H9 (cell line): ENCODE measurements at regions not wholly inside any gene's neighbourhood (a gene's known extent, or its start where the extent isn't known, plus 50 kb on each side); places are given as distances from the start of the nearest gene placed in this dataset.

ENCODE experiments used
- DNase-seq: peaks from one replicate; pipeline ENCODE4 v3.0.0-alpha.2; 2017
- H2AFZ ChIP-seq: one replicate; pipeline ENCODE4 v1.6.1; 2013; ENCODE audit warnings: mild to moderate bottlenecking, low read length, control low read depth, moderate library complexity
- H2AK5ac ChIP-seq: 2 replicates; pipeline ENCODE4 v1.6.1; 2013; ENCODE audit warnings: low read length, control low read depth, mixed read lengths; ENCODE audit not compliant: insufficient read length
- H2BK120ac ChIP-seq: one replicate; pipeline ENCODE4 v1.6.1; 2013; ENCODE audit warnings: low read depth, mild to moderate bottlenecking, low read length, control low read depth, inconsistent platforms; ENCODE audit not compliant: poor library complexity, severe bottlenecking
- H2BK12ac ChIP-seq: 2 replicates; pipeline ENCODE4 v1.6.1; 2013; ENCODE audit warnings: low read length, control low read depth, mixed read lengths, low read depth; ENCODE audit not compliant: insufficient read length
- H2BK15ac ChIP-seq: 2 replicates; pipeline ENCODE4 v1.6.1; 2013; ENCODE audit warnings: low read depth, low read length, control low read depth
- H2BK20ac ChIP-seq: one replicate; pipeline ENCODE4 v1.6.1; 2013; ENCODE audit warnings: low read depth, mild to moderate bottlenecking, low read length, control low read depth, inconsistent platforms; ENCODE audit not compliant: poor library complexity, severe bottlenecking
- H2BK5ac ChIP-seq: 2 replicates; pipeline ENCODE4 v1.6.1; 2013; ENCODE audit warnings: low read length, control low read depth, mixed read lengths; ENCODE audit not compliant: insufficient read length
- H3K14ac ChIP-seq: 2 replicates; pipeline ENCODE4 v1.6.1; 2013; ENCODE audit warnings: low read length, control low read depth; ENCODE audit not compliant: insufficient read depth
- H3K18ac ChIP-seq: 2 replicates; pipeline ENCODE4 v1.6.1; 2013; ENCODE audit warnings: low read depth, mild to moderate bottlenecking, mixed read lengths, low read length, control low read depth; ENCODE audit not compliant: insufficient read length
- H3K23ac ChIP-seq: 2 replicates; pipeline ENCODE4 v1.6.1; 2013; ENCODE audit warnings: low read length, control low read depth, mixed read lengths, low read depth; ENCODE audit not compliant: insufficient read length
- H3K23me2 ChIP-seq: 2 replicates; pipeline ENCODE4 v1.6.1; 2013; ENCODE audit warnings: low read depth, mild to moderate bottlenecking, mixed read lengths, low read length, control low read depth; ENCODE audit not compliant: insufficient read length, poor library complexity, severe bottlenecking
- H3K27ac ChIP-seq: 2 replicates; pipeline ENCODE4 v1.5.1; 2013; ENCODE audit warnings: low read length, control low read depth, mixed read lengths, low read depth; ENCODE audit not compliant: insufficient read length
- H3K27me3 ChIP-seq: 2 replicates; pipeline ENCODE4 v1.6.1; 2013; ENCODE audit warnings: low read length, control low read depth, inconsistent platforms; ENCODE audit not compliant: insufficient read depth
- H3K4ac ChIP-seq: 2 replicates; pipeline ENCODE4 v1.6.1; 2013; ENCODE audit warnings: low read depth, mild to moderate bottlenecking, control low read depth, inconsistent platforms, low read length, moderate library complexity
- H3K4me1 ChIP-seq: 2 replicates; pipeline ENCODE4 v1.6.1; 2013; ENCODE audit warnings: low read length, control low read depth, inconsistent platforms; ENCODE audit not compliant: insufficient read depth
- H3K4me2 ChIP-seq: 2 replicates; pipeline ENCODE4 v1.6.1; 2013; ENCODE audit warnings: low read length, control low read depth, mixed read lengths; ENCODE audit not compliant: insufficient read length, insufficient read depth
- H3K56ac ChIP-seq: 2 replicates; pipeline ENCODE4 v1.6.1; 2013; ENCODE audit warnings: low read depth, mild to moderate bottlenecking, mixed read lengths, low read length, control low read depth; ENCODE audit not compliant: insufficient read length
- H3K79me1 ChIP-seq: 2 replicates; pipeline ENCODE4 v1.6.1; 2013; ENCODE audit warnings: low read depth, mild to moderate bottlenecking, moderate library complexity, low read length, control low read depth, inconsistent platforms; ENCODE audit not compliant: insufficient read depth, poor library complexity, severe bottlenecking
- H3K79me2 ChIP-seq: 2 replicates; pipeline ENCODE4 v1.6.1; 2013; ENCODE audit warnings: low read length, control low read depth, inconsistent platforms; ENCODE audit not compliant: insufficient read depth
- H3K9ac ChIP-seq: 2 replicates; pipeline ENCODE4 v1.6.1; 2013; ENCODE audit warnings: low read length, control low read depth, mixed read lengths; ENCODE audit not compliant: insufficient read length; ENCODE audit errors: extremely low read depth
- H3K9me3 ChIP-seq: one replicate; pipeline ENCODE4 v1.6.1; 2013; ENCODE audit warnings: low read depth, low read length, inconsistent platforms; ENCODE audit not compliant: control insufficient read depth
- H3T11ph ChIP-seq: one replicate; pipeline ENCODE4 v1.6.1; 2013; ENCODE audit warnings: mild to moderate bottlenecking, low read length, control low read depth, inconsistent platforms
- H4K20me1 ChIP-seq: one replicate; pipeline ENCODE4 v1.6.1; 2013; ENCODE audit not compliant: control insufficient read depth, insufficient read length, insufficient read depth
- H4K5ac ChIP-seq: 2 replicates; pipeline ENCODE4 v1.6.1; 2013; ENCODE audit warnings: low read depth, mild to moderate bottlenecking, mixed read lengths, low read length, control low read depth; ENCODE audit not compliant: insufficient read length
- H4K8ac ChIP-seq: replicated peaks from 2 replicates; pipeline ENCODE4 v1.6.1; 2013; ENCODE audit warnings: low read length, control low read depth, mixed read lengths, low read depth; ENCODE audit not compliant: insufficient read length
- H4K91ac ChIP-seq: 2 replicates; pipeline ENCODE4 v1.6.1; 2013; ENCODE audit warnings: low read depth, mild to moderate bottlenecking, moderate library complexity, mixed read lengths, low read length, control low read depth; ENCODE audit not compliant: insufficient read length
- H3K27ac Mint-ChIP-seq, 3 experiments: 2 replicates in 2 of 3; 3 replicates in 1 of 3; pipeline ENCODE4 v1.8.0; 2020 to 2021; ENCODE audit warnings: mixed read lengths in 3 of 3, mild to moderate bottlenecking in 1 of 3, moderate library complexity in 1 of 3
- H3K27me3 Mint-ChIP-seq: 2 replicates; pipeline ENCODE4 v1.8.0; 2021; ENCODE audit warnings: low read depth, mild to moderate bottlenecking, moderate library complexity, mixed read lengths
- H3K36me3 Mint-ChIP-seq, 3 experiments: 2 replicates in 2 of 3; 3 replicates in 1 of 3; pipeline ENCODE4 v1.8.0; 2020 to 2021; ENCODE audit warnings: low read depth in 3 of 3, mixed read lengths in 3 of 3; ENCODE audit not compliant: insufficient read depth in 1 of 3
- H3K4me1 Mint-ChIP-seq, 2 experiments: 2 replicates each; pipeline ENCODE4 v1.8.0; 2020; ENCODE audit warnings: mixed read lengths in 2 of 2
- H3K4me3 Mint-ChIP-seq, 2 experiments: 2 replicates in 1 of 2; 3 replicates in 1 of 2; pipeline ENCODE4 v1.8.0; 2020 to 2021; ENCODE audit warnings: mild to moderate bottlenecking in 2 of 2, mixed read lengths in 2 of 2, moderate library complexity in 1 of 2
- H3K9me3 Mint-ChIP-seq, 2 experiments: 2 replicates in 1 of 2; 3 replicates in 1 of 2; pipeline ENCODE4 v1.8.0; 2020; ENCODE audit warnings: mild to moderate bottlenecking in 2 of 2, mixed read lengths in 2 of 2, moderate library complexity in 1 of 2
- CTCF ChIP-seq: fragments of 200-600 bp; sonication (generic); conservative IDR thresholded peaks from 3 replicates; pipeline ENCODE4 v1.8.0; 2021; ENCODE audit warnings: antibody characterized with exemption, mild to moderate bottlenecking
- WGBS: extraction: QIAGEN DNeasy Blood & Tissue Kit; methylation state at CpG from one replicate; pipeline ENCODE4 v1.1.7; 2013; ENCODE audit warnings: missing lambda C conversion rate, low lambda C conversion rate, mixed read lengths; ENCODE audit not compliant: insufficient read length; ENCODE audit errors: extremely low coverage; 5-methylcytosine and 5-hydroxymethylcytosine counted together

GRCh38 chr20:24806705-24807676 is 142.1 kb upstream of the CST7 start:
- Histone ChIP-seq H2AK5ac (no peak overlapping the region), H2BK20ac (no peak overlapping the region), H4K91ac (no peak overlapping the region), H3K9ac (no peak overlapping the region), H4K8ac (no peak overlapping the region), H3K79me2 (no peaks in the 10 kb centered on the region), H3T11ph (no peak overlapping the region), H3K4me1 (no peaks in the 10 kb centered on the region), H3K18ac (no peak overlapping the region), H3K4me2 (no peak overlapping the region), H3K4ac (no peak overlapping the region), H3K27me3 (no peaks in the 10 kb centered on the region), H3K79me1 (no peaks in the 10 kb centered on the region), H3K23me2 (no peaks in the 10 kb centered on the region), H2BK120ac (no peak overlapping the region), H3K14ac (no peak overlapping the region), H2AFZ (no peak overlapping the region), H4K20me1 (no peaks in the 10 kb centered on the region), H4K5ac (no peak overlapping the region), H3K23ac (no peak overlapping the region), H3K9me3 (no peaks in the 10 kb centered on the region), H3K27ac (no peak overlapping the region), H3K56ac (no peak overlapping the region), H2BK12ac (no peak overlapping the region), H2BK15ac (no peak overlapping the region), H2BK5ac (no peak overlapping the region)
- H3K27ac Mint-ChIP-seq = no peak overlapping the region; a peak in 1 of 7 replicates
- no peaks in the 10 kb centered on the region for H3K4me1 Mint-ChIP-seq
- H3K27me3 Mint-ChIP-seq = no peaks in the 10 kb centered on the region
- no peaks in the 10 kb centered on the region; a peak in 1 of 7 replicates for H3K36me3 Mint-ChIP-seq
- no peak overlapping the region for H3K4me3 Mint-ChIP-seq
- DNase-seq = no peak
- no peaks in the 10 kb centered on the region for H3K9me3 Mint-ChIP-seq
- no peak for TF ChIP-seq CTCF
- no CpG with 5 or more reads among the region's 16 CpGs for WGBS
